ENCODE measurements at regions not wholly inside any gene's neighbourhood (a gene's known extent, or its start where the extent isn't known, plus 50 kb on each side); places are given as distances from the start of the nearest gene placed in this dataset.

DNA sequence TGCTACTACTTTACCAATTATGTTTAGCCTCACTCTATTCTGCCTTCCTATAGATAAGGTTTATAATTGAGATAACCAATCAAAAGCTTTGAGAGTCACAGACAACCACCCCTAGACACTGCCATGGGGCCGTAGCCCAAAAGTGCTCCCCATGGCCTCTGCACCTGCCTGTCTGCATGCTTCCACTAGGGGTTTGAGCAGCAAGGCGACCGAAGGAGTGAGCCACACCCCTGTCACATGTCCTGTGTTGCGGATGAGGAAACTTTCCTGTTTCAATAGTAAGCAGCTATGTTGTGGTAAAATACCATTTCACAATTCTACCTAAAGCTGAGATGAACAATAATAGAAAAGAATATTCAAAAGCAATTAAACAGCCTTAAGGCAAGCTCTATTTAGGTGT, 856.0 kb upstream of the FRG1 start:
- no peak overlapping the region for H2BK15ac ChIP-seq (ENCODE audit: low read depth, low read length)
- H3K56ac ChIP-seq (ENCODE audit: extremely low read depth, insufficient read depth, low read length): no peak overlapping the region
- TF ChIP-seq, protein P1, sequence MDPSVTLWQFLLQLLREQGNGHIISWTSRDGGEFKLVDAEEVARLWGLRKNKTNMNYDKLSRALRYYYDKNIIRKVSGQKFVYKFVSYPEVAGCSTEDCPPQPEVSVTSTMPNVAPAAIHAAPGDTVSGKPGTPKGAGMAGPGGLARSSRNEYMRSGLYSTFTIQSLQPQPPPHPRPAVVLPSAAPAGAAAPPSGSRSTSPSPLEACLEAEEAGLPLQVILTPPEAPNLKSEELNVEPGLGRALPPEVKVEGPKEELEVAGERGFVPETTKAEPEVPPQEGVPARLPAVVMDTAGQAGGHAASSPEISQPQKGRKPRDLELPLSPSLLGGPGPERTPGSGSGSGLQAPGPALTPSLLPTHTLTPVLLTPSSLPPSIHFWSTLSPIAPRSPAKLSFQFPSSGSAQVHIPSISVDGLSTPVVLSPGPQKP (IDR thresholded peaks at IDR 0.05; ENCODE audit: borderline replicate concordance, low read depth, low read length): no peak
- TF ChIP-seq RAD21 (IDR thresholded peaks at IDR 0.05; ENCODE audit: low read length): no peak
- TF ChIP-seq, protein P2, sequence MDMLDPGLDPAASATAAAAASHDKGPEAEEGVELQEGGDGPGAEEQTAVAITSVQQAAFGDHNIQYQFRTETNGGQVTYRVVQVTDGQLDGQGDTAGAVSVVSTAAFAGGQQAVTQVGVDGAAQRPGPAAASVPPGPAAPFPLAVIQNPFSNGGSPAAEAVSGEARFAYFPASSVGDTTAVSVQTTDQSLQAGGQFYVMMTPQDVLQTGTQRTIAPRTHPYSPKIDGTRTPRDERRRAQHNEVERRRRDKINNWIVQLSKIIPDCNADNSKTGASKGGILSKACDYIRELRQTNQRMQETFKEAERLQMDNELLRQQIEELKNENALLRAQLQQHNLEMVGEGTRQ (IDR thresholded peaks at IDR 0.05; ENCODE audit: low read depth, low read length): no peak
- TF ChIP-seq MXI1 (IDR thresholded peaks at IDR 0.05; ENCODE audit: borderline replicate concordance, low read depth, low read length): no peak
- TF ChIP-seq RCOR1 (IDR thresholded peaks at IDR 0.05; ENCODE audit: insufficient replicate concordance, low read length): no peak
- TF ChIP-seq BHLHE40 (IDR thresholded peaks at IDR 0.05; ENCODE audit: low read depth, low read length): no peak
- TF ChIP-seq NFE2L2 (IDR thresholded peaks at IDR 0.05; ENCODE audit: low read depth, low read length): no peak
- H2AK9ac ChIP-seq (replicated peaks; ENCODE audit: low read depth, low read length, poor library complexity): no peak overlapping the region
- in situ Hi-C loops (cut with MboI; ENCODE audit: low sequenced_read_pairs): no loop called here
- no peak overlapping the region for H2AFZ ChIP-seq (replicated peaks; ENCODE audit: low read length, poor library complexity)
- H3K14ac ChIP-seq (replicated peaks; ENCODE audit: low read depth, low read length): no peak overlapping the region
- dilution Hi-C loops (cut with HindIII; ENCODE audit: low sequenced_read_pairs, unreplicated experiment): no loop called here
- no peak overlapping the region for H2BK120ac ChIP-seq (ENCODE audit: low read depth, low read length)
- ATAC-seq (ENCODE audit: low read depth): no peak
- no peak overlapping the region for H3K4me3 ChIP-seq (ENCODE audit: insufficient read depth, low read depth, low read length)
- H3K27me3 ChIP-seq (ENCODE audit: control insufficient read depth, insufficient read depth, low read length): no peaks in the 10 kb centered on the region
- H3K23ac ChIP-seq (ENCODE audit: low read depth, low read length): no peak overlapping the region
- POLR2A ChIA-PET (ENCODE audit: unreplicated experiment): no interaction called here
- H3K4me2 ChIP-seq (ENCODE audit: low read depth, low read length): no peak overlapping the region
- H4K8ac ChIP-seq (ENCODE audit: low read depth in 2 of 2, low read length in 2 of 2): no peak overlapping the region
- no peaks in the 10 kb centered on the region for H3K79me1 ChIP-seq (ENCODE audit: low read depth in 1 of 2, low read length in 2 of 2)
- no peak for DNase-seq
- no peaks in the 10 kb centered on the region for H3K4me1 ChIP-seq (ENCODE audit: control insufficient read depth, insufficient read depth, low read length)
- H4K5ac ChIP-seq (ENCODE audit: low read depth, low read length): no peak overlapping the region
- H3K9ac ChIP-seq (ENCODE audit: low read depth, low read length): no peak overlapping the region
- no peak overlapping the region for H2AK5ac ChIP-seq (ENCODE audit: low read depth, low read length)
- WGBS, 2 experiments (ENCODE audit: extremely low coverage in 2 of 2, insufficient read length in 1 of 2): no CpG with 5 or more reads among the region's 4 CpGs
- intact Hi-C loops (cut with micrococcal nuclease): no loop called here
- no peak overlapping the region for H3K4ac ChIP-seq (ENCODE audit: low read depth, low read length)
- CTCF ChIA-PET: interaction anchor here (0.6 to 0.9 kb wide), 2 partner anchors 13 to 19 kb away, joined by 3 read pairs; no protein-coding TSS in a partner anchor
- BruUV-seq (replicated peaks): no TSS peak
- no peak overlapping the region for H4K91ac ChIP-seq (ENCODE audit: insufficient read depth, low read depth, low read length)
- H2BK20ac ChIP-seq (ENCODE audit: low read depth, low read length): no peak overlapping the region
- no peak overlapping the region for H3K18ac ChIP-seq (ENCODE audit: low read depth, low read length)
- H2BK5ac ChIP-seq (ENCODE audit: low read depth, low read length, poor library complexity, severe bottlenecking): no peak overlapping the region
- no peak overlapping the region for H3K27ac ChIP-seq (ENCODE audit: insufficient read depth, low read length)
- no peaks in the 10 kb centered on the region for H3K36me3 ChIP-seq (ENCODE audit: control insufficient read depth, insufficient read depth, low read length)
- H3K9me3 ChIP-seq (ENCODE audit: control insufficient read depth, insufficient read depth, low read length): no peaks in the 10 kb centered on the region
- no peaks in the 10 kb centered on the region for H4K20me1 ChIP-seq (ENCODE audit: insufficient read depth, low read length)
- no peaks in the 10 kb centered on the region for H3K9me1 ChIP-seq (ENCODE audit: insufficient read depth, low read length)

All from IMR-90 (cell line).